ENCODE measurements at regions not wholly inside any gene's neighbourhood (a gene's known extent, or its start where the extent isn't known, plus 50 kb on each side); places are given as distances from the start of the nearest gene placed in this dataset.

DNA sequence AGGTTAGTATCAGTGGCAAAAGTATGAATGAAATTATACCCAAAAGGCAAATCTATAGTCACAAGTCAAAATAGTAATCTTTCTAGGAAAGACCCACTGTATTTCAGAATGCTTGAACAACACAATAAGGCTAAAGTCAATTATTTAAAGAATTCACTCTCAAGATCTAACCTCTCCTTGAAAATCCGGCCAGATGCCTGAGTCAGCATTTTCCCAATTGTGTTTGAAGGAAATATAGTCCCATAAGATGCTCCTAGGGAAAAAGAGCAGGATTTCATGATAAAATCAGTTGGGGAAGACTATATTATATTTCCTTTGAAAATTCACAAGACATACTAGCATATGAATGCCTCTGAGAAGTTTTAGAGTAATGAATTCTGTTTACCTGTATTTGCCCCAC lies 1075.0 kb downstream of the GRM8 start:
- TF ChIP-seq EZH2 (IDR thresholded peaks at IDR 0.05; ENCODE audit: insufficient read depth, low read length) = no peak
- TF ChIP-seq, protein P1, sequence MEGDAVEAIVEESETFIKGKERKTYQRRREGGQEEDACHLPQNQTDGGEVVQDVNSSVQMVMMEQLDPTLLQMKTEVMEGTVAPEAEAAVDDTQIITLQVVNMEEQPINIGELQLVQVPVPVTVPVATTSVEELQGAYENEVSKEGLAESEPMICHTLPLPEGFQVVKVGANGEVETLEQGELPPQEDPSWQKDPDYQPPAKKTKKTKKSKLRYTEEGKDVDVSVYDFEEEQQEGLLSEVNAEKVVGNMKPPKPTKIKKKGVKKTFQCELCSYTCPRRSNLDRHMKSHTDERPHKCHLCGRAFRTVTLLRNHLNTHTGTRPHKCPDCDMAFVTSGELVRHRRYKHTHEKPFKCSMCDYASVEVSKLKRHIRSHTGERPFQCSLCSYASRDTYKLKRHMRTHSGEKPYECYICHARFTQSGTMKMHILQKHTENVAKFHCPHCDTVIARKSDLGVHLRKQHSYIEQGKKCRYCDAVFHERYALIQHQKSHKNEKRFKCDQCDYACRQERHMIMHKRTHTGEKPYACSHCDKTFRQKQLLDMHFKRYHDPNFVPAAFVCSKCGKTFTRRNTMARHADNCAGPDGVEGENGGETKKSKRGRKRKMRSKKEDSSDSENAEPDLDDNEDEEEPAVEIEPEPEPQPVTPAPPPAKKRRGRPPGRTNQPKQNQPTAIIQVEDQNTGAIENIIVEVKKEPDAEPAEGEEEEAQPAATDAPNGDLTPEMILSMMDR (IDR thresholded peaks at IDR 0.05; ENCODE audit: insufficient read depth, low read depth, low read length) = no peak
- no peaks in the 10 kb centered on the region for H3K36me3 Mint-ChIP-seq (ENCODE audit: low read depth, unreplicated experiment)
- H2AFZ ChIP-seq (ENCODE audit: low read depth, low read length) = no peak overlapping the region
- H3K27ac ChIP-seq (ENCODE audit: low read depth, low read length) = no peak overlapping the region
- H3K79me2 ChIP-seq (ENCODE audit: insufficient read depth, low read length) = no peaks in the 10 kb centered on the region
- no peak for FAIRE-seq
- no peaks in the 10 kb centered on the region for H3K27me3 ChIP-seq (ENCODE audit: insufficient read depth, low read length)
- H3K9ac ChIP-seq (ENCODE audit: low read length) = no peak overlapping the region
- no peaks in the 10 kb centered on the region for H3K9me3 ChIP-seq (ENCODE audit: insufficient read depth, low read depth, low read length)
- no peak for DNase-seq (ENCODE audit: low read depth)
- H3K36me3 ChIP-seq (ENCODE audit: insufficient read depth, low read length) = no peaks in the 10 kb centered on the region
- no peaks in the 10 kb centered on the region for H4K20me1 ChIP-seq (ENCODE audit: insufficient read depth, low read length)
- no peak overlapping the region for H3K27ac Mint-ChIP-seq (ENCODE audit: unreplicated experiment)
- no peaks in the 10 kb centered on the region for H3K27me3 Mint-ChIP-seq (ENCODE audit: low read depth, unreplicated experiment)
- H3K4me2 ChIP-seq (ENCODE audit: low read length) = no peak overlapping the region
- no peaks in the 10 kb centered on the region for H3K4me1 ChIP-seq (ENCODE audit: insufficient read depth, low read length)
- H3K4me3 Mint-ChIP-seq (ENCODE audit: unreplicated experiment) = no peak overlapping the region
- no peak overlapping the region for H3K4me3 ChIP-seq (ENCODE audit: insufficient read depth, low read depth, low read length)
- no peaks in the 10 kb centered on the region for H3K4me1 Mint-ChIP-seq (ENCODE audit: low read depth, unreplicated experiment)
- H3K9me3 Mint-ChIP-seq (ENCODE audit: unreplicated experiment) = peaks cover 2% of the 10 kb centered on the region

DNA sequence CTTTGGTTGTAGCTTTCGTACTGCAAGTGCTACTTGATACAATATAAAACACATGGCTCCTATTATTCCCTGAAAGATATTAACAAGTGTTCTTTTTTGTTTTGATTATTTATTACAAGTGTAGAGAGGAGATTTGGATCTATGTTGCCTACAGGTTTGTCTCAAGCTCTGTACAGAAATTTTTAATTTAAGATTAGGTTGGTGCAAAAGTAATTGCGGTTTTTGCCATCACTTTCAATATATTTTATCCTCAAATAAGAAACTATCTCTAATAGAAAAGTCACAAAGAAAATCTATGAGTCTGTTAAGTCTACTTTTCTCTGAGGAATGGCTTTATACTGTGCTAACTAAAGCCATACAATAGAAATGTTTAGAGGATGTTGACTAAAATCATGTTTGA lies 1086.1 kb downstream of the GRM8 start:
- peaks cover 3% of the 10 kb centered on the region for H3K4me1 Mint-ChIP-seq (ENCODE audit: low read depth, unreplicated experiment)
- Histone ChIP-seq H2AFZ (ENCODE audit: low read depth, low read length) (no peak overlapping the region), H3K36me3 (ENCODE audit: insufficient read depth, low read length) (no peaks in the 10 kb centered on the region), H3K4me3 (ENCODE audit: insufficient read depth, low read depth, low read length) (no peak overlapping the region), H4K20me1 (ENCODE audit: insufficient read depth, low read length) (no peaks in the 10 kb centered on the region), H3K4me2 (ENCODE audit: low read length) (no peak overlapping the region), H3K9ac (ENCODE audit: low read length) (no peak overlapping the region), H3K9me3 (ENCODE audit: insufficient read depth, low read depth, low read length) (no peaks in the 10 kb centered on the region), H3K79me2 (ENCODE audit: insufficient read depth, low read length) (no peaks in the 10 kb centered on the region), H3K27me3 (ENCODE audit: insufficient read depth, low read length) (no peaks in the 10 kb centered on the region), H3K27ac (ENCODE audit: low read depth, low read length) (no peak overlapping the region), H3K4me1 (ENCODE audit: insufficient read depth, low read length) (no peaks in the 10 kb centered on the region)
- DNase-seq (ENCODE audit: low read depth) = no peak
- no peak for FAIRE-seq
- TF ChIP-seq EZH2 (IDR thresholded peaks at IDR 0.05; ENCODE audit: insufficient read depth, low read length) = no peak
- TF ChIP-seq, protein P1 (IDR thresholded peaks at IDR 0.05; ENCODE audit: insufficient read depth, low read depth, low read length) = no peak
- peaks cover 1% of the 10 kb centered on the region for H3K9me3 Mint-ChIP-seq (ENCODE audit: unreplicated experiment)
- no peak overlapping the region for H3K27ac Mint-ChIP-seq (ENCODE audit: unreplicated experiment)
- no peak overlapping the region for H3K4me3 Mint-ChIP-seq (ENCODE audit: unreplicated experiment)
- no peaks in the 10 kb centered on the region for H3K36me3 Mint-ChIP-seq (ENCODE audit: low read depth, unreplicated experiment)
- H3K27me3 Mint-ChIP-seq (ENCODE audit: low read depth, unreplicated experiment) = no peaks in the 10 kb centered on the region

DNA sequence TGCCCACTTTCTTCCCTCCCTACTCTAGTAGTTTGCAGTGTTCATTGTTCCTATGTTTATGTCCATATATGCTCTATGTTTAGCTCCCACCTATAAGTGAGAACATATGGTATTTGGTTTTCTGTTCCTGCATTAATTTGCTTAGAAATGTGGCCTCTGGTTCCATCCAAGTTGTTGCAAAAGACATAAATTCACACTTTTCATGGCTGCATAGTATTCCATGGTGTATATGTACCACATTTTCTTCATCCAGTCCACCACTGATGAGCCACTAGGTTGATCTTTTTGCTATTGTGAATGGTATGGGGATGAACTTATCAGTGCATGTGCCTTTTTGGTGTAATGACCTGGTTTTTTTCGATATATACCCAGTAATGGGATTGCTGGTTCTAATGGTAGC lies 1089.1 kb downstream of the GRM8 start:
- Histone ChIP-seq H3K27ac (ENCODE audit: low read depth, low read length) (no peak overlapping the region), H2AFZ (ENCODE audit: low read depth, low read length) (no peak overlapping the region), H3K4me3 (ENCODE audit: insufficient read depth, low read depth, low read length) (no peak overlapping the region), H3K9me3 (ENCODE audit: insufficient read depth, low read depth, low read length) (no peaks in the 10 kb centered on the region), H3K27me3 (ENCODE audit: insufficient read depth, low read length) (no peaks in the 10 kb centered on the region), H3K9ac (ENCODE audit: low read length) (no peak overlapping the region), H4K20me1 (ENCODE audit: insufficient read depth, low read length) (no peaks in the 10 kb centered on the region), H3K4me1 (ENCODE audit: insufficient read depth, low read length) (no peaks in the 10 kb centered on the region), H3K36me3 (ENCODE audit: insufficient read depth, low read length) (no peaks in the 10 kb centered on the region), H3K79me2 (ENCODE audit: insufficient read depth, low read length) (no peaks in the 10 kb centered on the region), H3K4me2 (ENCODE audit: low read length) (no peak overlapping the region)
- H3K4me1 Mint-ChIP-seq (ENCODE audit: low read depth, unreplicated experiment) = no peaks in the 10 kb centered on the region
- H3K27me3 Mint-ChIP-seq (ENCODE audit: low read depth, unreplicated experiment) = no peaks in the 10 kb centered on the region
- no peaks in the 10 kb centered on the region for H3K36me3 Mint-ChIP-seq (ENCODE audit: low read depth, unreplicated experiment)
- H3K9me3 Mint-ChIP-seq (ENCODE audit: unreplicated experiment) = no peaks in the 10 kb centered on the region
- TF ChIP-seq, protein P1 (IDR thresholded peaks at IDR 0.05; ENCODE audit: insufficient read depth, low read depth, low read length) = no peak
- TF ChIP-seq EZH2 (IDR thresholded peaks at IDR 0.05; ENCODE audit: insufficient read depth, low read length) = no peak
- no peak overlapping the region for H3K27ac Mint-ChIP-seq (ENCODE audit: unreplicated experiment)
- no peak overlapping the region for H3K4me3 Mint-ChIP-seq (ENCODE audit: unreplicated experiment)
- no peak for FAIRE-seq
- DNase-seq (ENCODE audit: low read depth) = no peak

Measured in astrocyte (in vitro differentiated cells and primary cell).